ENCODE measurements at regions not wholly inside any gene's neighbourhood (a gene's known extent, or its start where the extent isn't known, plus 50 kb on each side); places are given as distances from the start of the nearest gene placed in this dataset.

DNA sequence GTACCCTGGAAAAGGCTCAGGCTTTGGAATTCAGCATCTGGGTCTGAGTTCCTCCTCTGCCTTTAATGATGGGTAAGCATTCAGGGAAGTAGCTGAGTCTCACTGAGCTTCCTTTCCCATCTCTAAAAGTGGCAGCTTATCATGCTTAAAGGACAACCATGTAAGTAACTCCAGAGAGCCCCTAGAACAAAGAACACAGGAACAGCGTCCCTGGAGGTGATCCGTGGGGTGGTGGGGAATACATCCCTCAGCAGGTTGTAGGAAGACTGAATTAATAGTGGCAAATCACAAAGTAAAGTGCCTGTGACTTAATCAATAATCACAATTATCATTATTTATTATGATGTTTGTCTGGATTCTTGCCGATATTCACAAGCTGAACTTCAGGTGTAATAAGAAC lies 114.7 kb upstream of the ISX start (continued):
- no peak for TF ChIP-seq ATF3 (CRISPR knock-in tag; conservative IDR thresholded peaks at IDR 0.05)
- no peak for TF ChIP-seq ZNF671 (CRISPR knock-in tag; IDR thresholded peaks at IDR 0.05)
- no peak for TF ChIP-seq FOXP1 (CRISPR knock-in tag; IDR thresholded peaks at IDR 0.05; ENCODE audit: borderline replicate concordance)
- TF ChIP-seq PRRX2 (CRISPR knock-in tag; IDR thresholded peaks at IDR 0.05) = no peak
- TF ChIP-seq MXD4 (CRISPR knock-in tag; IDR thresholded peaks at IDR 0.05; ENCODE audit: borderline replicate concordance) = no peak
- TF ChIP-seq CTCF (IDR thresholded peaks at IDR 0.05) = no peak

- Mint-ChIP-seq H3K36me3 (no peaks in the 10 kb centered on the region; the same call in none of the 2 replicates), H3K27ac (no peak overlapping the region), H3K9me3 (peaks cover 8% of the 10 kb centered on the region), H3K4me3 (no peak overlapping the region), H3K27me3 (ENCODE audit: low read depth) (no peaks in the 10 kb centered on the region; the same call in 1 of the 2 replicates), H3K4me1 (no peaks in the 10 kb centered on the region)
- DNase-seq (ENCODE audit: low spot score) = no peak
- TF ChIP-seq, protein P1, sequence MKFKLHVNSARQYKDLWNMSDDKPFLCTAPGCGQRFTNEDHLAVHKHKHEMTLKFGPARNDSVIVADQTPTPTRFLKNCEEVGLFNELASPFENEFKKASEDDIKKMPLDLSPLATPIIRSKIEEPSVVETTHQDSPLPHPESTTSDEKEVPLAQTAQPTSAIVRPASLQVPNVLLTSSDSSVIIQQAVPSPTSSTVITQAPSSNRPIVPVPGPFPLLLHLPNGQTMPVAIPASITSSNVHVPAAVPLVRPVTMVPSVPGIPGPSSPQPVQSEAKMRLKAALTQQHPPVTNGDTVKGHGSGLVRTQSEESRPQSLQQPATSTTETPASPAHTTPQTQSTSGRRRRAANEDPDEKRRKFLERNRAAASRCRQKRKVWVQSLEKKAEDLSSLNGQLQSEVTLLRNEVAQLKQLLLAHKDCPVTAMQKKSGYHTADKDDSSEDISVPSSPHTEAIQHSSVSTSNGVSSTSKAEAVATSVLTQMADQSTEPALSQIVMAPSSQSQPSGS (CRISPR knock-in tag; IDR thresholded peaks at IDR 0.05; ENCODE audit: borderline replicate concordance, low read depth) = no peak
- TF ChIP-seq ZNF416 (CRISPR knock-in tag; IDR thresholded peaks at IDR 0.05) (no peak), OVOL2 (CRISPR knock-in tag; IDR thresholded peaks at IDR 0.05; ENCODE audit: borderline replicate concordance) (no peak), TP53 (CRISPR knock-in tag; IDR thresholded peaks at IDR 0.05) (no peak)
- TF ChIP-seq, protein P2, sequence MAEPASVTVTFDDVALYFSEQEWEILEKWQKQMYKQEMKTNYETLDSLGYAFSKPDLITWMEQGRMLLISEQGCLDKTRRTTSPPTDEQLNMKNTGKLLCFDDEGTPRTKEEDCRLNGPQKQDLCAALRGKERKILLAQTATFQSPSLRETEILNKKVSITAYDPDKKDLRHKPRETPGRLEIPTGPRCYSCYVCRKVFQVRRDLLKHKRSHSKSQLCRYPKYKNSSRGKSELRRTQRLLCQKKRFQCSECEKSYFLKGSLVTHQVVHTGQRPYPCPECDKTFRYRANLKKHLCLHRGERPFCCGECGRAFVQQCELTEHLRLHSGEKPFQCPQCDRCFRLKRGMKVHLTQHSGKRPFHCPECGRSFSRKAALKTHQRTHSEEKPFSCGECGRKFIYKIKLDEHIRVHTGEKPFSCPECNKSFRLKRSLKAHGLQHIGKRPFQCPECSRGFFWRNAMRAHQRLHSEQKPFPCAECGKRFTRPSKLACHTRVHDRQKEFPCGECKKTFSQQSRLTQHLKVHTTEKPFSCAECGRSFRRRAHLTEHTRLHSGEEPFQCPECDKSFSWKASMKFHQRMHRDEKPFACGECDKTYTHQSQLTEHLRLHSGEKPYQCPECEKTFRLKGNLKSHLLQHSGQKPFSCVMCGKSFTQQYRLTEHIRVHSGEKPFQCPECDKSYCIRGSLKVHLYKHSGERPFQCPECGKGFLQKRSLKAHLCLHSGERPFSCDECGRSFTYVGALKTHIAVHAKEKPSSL (CRISPR knock-in tag; conservative IDR thresholded peaks at IDR 0.05) = no peak
- ATAC-seq = no peak
- POLR2A ChIA-PET = no interaction called here
- CTCF ChIA-PET = no interaction called here
Measured at GRCh38 chr22:34960005-34960404, 106.0 kb upstream of the ISX start.

- no peak for TF ChIP-seq ZNF512 (CRISPR knock-in tag; IDR thresholded peaks at IDR 0.05; ENCODE audit: borderline replicate concordance)
- peak; percentile 39; the same call in 1 of the 2 replicates for ATAC-seq
- no peaks in the 10 kb centered on the region for H3K27me3 Mint-ChIP-seq (ENCODE audit: low read depth)
- no peak for DNase-seq (ENCODE audit: low spot score)
- no peak overlapping the region for H3K4me3 Mint-ChIP-seq
- H3K27ac Mint-ChIP-seq = no peak overlapping the region
- CTCF ChIA-PET = interaction anchor here (1.9 kb wide), 1 partner anchor 9 kb away, joined by 5 read pairs; no protein-coding TSS in a partner anchor
- POLR2A ChIA-PET = no interaction called here
- H3K36me3 Mint-ChIP-seq = no peaks in the 10 kb centered on the region
- peaks cover 8% of the 10 kb centered on the region; the same call in 1 of the 2 replicates for H3K9me3 Mint-ChIP-seq
- H3K4me1 Mint-ChIP-seq = peaks cover 11% of the 10 kb centered on the region
Measured at GRCh38 chr22:34966980-34967565, 98.9 kb upstream of the ISX start.

Data from WTC11 (cell line).